Body of pancreas (tissue), 4 donors: ENCODE measurements at regions not wholly inside any gene's neighbourhood (a gene's known extent, or its start where the extent isn't known, plus 50 kb on each side); places are given as distances from the start of the nearest gene placed in this dataset.

ENCODE experiments used
- POLR2A ChIP-seq, 3 donors: fragments of 450-650 bp; IDR thresholded peaks; one replicate each; pipeline ENCODE4 v1.6.1; 2016; ENCODE audit warnings: antibody characterized with exemption in 3 of 3, mild to moderate bottlenecking in 2 of 3
- TF ChIP-seq, protein P1 (sequence below), 7 experiments: fragments of 450-650 bp in 4 of 7; fragments of 200-600 bp in 3 of 7; sonication (generic) in 3 of 7; IDR thresholded peaks; one replicate each; pipeline ENCODE4 v1.5.1; 2016 to 2019; ENCODE audit warnings: antibody characterized with exemption in 7 of 7

DNA sequence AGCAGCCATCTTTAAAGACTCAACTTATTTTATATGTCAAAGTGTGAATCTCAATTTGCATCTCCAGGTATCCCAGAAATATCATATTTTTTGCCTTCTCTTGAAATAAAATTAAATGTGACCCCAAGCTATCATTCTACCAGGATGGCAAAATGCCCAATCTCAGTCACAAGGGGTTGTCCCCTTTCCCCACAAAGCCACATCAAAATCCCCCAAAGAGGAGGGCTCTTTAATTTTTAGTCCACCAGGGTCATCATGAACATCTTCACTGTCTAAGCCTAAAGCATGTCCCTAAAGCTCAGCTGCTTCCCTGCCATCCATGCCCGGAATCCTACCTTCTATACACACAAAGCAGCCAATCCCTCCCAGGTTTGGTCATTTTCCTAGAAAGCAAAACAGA lies 670.5 kb upstream of the KLF4 start:
- TF ChIP-seq, protein P1, sequence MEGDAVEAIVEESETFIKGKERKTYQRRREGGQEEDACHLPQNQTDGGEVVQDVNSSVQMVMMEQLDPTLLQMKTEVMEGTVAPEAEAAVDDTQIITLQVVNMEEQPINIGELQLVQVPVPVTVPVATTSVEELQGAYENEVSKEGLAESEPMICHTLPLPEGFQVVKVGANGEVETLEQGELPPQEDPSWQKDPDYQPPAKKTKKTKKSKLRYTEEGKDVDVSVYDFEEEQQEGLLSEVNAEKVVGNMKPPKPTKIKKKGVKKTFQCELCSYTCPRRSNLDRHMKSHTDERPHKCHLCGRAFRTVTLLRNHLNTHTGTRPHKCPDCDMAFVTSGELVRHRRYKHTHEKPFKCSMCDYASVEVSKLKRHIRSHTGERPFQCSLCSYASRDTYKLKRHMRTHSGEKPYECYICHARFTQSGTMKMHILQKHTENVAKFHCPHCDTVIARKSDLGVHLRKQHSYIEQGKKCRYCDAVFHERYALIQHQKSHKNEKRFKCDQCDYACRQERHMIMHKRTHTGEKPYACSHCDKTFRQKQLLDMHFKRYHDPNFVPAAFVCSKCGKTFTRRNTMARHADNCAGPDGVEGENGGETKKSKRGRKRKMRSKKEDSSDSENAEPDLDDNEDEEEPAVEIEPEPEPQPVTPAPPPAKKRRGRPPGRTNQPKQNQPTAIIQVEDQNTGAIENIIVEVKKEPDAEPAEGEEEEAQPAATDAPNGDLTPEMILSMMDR (IDR thresholded peaks at IDR 0.05): no peak
- no peak for TF ChIP-seq POLR2A (IDR thresholded peaks at IDR 0.05)
